ENCODE measurements at regions not wholly inside any gene's neighbourhood (a gene's known extent, or its start where the extent isn't known, plus 50 kb on each side); places are given as distances from the start of the nearest gene placed in this dataset.

DNA sequence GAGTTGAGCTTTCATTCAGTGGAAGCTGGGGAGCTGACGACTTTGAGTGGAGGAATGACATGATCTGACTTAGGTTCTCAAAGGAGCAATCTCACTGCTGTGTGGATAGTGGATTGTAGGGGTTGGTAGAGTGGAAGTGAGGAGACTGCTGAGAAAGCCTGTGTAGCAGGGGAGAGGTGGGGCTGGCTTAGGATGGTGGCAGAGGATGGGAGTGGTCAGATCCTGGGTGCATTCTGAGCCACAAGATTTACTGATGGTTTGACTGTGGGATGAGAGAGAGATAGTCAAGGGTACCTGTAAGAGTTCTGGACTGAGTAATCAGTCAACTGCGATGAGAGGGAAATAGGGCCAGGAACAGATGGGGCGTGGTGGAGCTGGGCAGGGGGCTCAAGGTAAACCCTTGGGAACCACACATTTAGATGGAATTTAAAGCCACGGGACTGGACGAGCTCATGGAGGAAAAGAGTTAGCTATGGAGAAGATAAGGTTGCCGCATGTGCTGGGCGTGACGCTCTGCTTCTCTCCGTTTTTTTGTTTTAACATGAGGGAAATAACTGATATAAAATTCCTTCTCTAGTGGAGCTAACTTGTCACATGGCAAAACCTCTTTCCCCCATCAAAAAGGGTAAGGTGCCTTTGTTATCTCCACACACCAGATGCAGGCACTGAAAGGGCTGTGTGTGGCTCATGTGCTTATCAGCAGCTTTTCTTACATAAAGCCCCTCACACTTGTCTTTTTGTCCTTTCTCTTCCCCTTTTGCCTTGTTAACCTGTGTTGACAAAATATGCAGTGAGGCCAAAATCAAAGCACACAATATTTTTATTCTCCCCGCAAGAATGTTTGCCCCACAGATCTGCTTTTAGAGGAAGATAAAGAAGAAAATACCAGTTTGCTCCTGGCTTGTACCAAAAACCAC, 379.8 kb downstream of the TSN start (continued):
- TF ChIP-seq SMARCA4 (IDR thresholded peaks at IDR 0.05) = peak; percentile 77; the same call in 1 of the 2 replicates
- TF ChIP-seq ATF7 (IDR thresholded peaks at IDR 0.05) = 0 out of 2 replicates have a peak, but pooled peaks have one; percentile 10
- no peak for TF ChIP-seq CBX3 (IDR thresholded peaks at IDR 0.05; ENCODE audit: borderline replicate concordance in 1 of 2, low read length in 2 of 2)
- no peak for TF ChIP-seq POLR3G (IDR thresholded peaks at IDR 0.05; ENCODE audit: extremely low read depth, insufficient read length, insufficient replicate concordance)
- TF ChIP-seq HLTF (IDR thresholded peaks at IDR 0.05) = no peak
- TF ChIP-seq ARID1B (IDR thresholded peaks at IDR 0.05) = peak; percentile 92
- no peak for TF ChIP-seq ZFP1 (CRISPR knock-in tag; IDR thresholded peaks at IDR 0.05)
- no peak for TF ChIP-seq ZBTB7A (IDR thresholded peaks at IDR 0.05; ENCODE audit: borderline replicate concordance, control insufficient read depth, low read depth, low read length)
- TF ChIP-seq ESRRA (IDR thresholded peaks at IDR 0.05; ENCODE audit: borderline replicate concordance, low read depth) = 0 out of 2 replicates have a peak, but pooled peaks have one; percentile 14
- TF ChIP-seq PTBP1 (IDR thresholded peaks at IDR 0.05; ENCODE audit: low read depth, low read length) = no peak
- TF ChIP-seq HDAC2 (IDR thresholded peaks at IDR 0.05) = 0 out of 2 replicates have a peak, but pooled peaks have one; percentile 21
- peak; percentile 70; the same call in 1 of the 2 replicates for TF ChIP-seq EP300 (IDR thresholded peaks at IDR 0.05; ENCODE audit: low read length)
- TF ChIP-seq POLR2G (IDR thresholded peaks at IDR 0.05; ENCODE audit: low read depth, low read length) = no peak
- TF ChIP-seq, protein P1, sequence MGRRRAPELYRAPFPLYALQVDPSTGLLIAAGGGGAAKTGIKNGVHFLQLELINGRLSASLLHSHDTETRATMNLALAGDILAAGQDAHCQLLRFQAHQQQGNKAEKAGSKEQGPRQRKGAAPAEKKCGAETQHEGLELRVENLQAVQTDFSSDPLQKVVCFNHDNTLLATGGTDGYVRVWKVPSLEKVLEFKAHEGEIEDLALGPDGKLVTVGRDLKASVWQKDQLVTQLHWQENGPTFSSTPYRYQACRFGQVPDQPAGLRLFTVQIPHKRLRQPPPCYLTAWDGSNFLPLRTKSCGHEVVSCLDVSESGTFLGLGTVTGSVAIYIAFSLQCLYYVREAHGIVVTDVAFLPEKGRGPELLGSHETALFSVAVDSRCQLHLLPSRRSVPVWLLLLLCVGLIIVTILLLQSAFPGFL (CRISPR knock-in tag; IDR thresholded peaks at IDR 0.05) = no peak
- no peak for TF ChIP-seq ZNF143 (CRISPR knock-in tag; IDR thresholded peaks at IDR 0.05)
- TF ChIP-seq BCL6 (CRISPR knock-in tag; IDR thresholded peaks at IDR 0.05) = no peak
- TF ChIP-seq GTF2E2 (tag; IDR thresholded peaks at IDR 0.05) = no peak
- TF ChIP-seq ZNF586 (CRISPR knock-in tag; conservative IDR thresholded peaks at IDR 0.05) = no peak
- TF ChIP-seq MTA2 (IDR thresholded peaks at IDR 0.05; ENCODE audit: low read depth) = peak; percentile 78
- TF ChIP-seq, protein P2, sequence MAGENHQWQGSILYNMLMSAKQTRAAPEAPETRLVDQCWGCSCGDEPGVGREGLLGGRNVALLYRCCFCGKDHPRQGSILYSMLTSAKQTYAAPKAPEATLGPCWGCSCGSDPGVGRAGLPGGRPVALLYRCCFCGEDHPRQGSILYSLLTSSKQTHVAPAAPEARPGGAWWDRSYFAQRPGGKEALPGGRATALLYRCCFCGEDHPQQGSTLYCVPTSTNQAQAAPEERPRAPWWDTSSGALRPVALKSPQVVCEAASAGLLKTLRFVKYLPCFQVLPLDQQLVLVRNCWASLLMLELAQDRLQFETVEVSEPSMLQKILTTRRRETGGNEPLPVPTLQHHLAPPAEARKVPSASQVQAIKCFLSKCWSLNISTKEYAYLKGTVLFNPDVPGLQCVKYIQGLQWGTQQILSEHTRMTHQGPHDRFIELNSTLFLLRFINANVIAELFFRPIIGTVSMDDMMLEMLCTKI (IDR thresholded peaks at IDR 0.05; ENCODE audit: partially characterized antibody) = no peak
- TF ChIP-seq SMARCE1 (IDR thresholded peaks at IDR 0.05) = peak; percentile 64; the same call in 1 of the 2 replicates
- TF ChIP-seq, protein P3, sequence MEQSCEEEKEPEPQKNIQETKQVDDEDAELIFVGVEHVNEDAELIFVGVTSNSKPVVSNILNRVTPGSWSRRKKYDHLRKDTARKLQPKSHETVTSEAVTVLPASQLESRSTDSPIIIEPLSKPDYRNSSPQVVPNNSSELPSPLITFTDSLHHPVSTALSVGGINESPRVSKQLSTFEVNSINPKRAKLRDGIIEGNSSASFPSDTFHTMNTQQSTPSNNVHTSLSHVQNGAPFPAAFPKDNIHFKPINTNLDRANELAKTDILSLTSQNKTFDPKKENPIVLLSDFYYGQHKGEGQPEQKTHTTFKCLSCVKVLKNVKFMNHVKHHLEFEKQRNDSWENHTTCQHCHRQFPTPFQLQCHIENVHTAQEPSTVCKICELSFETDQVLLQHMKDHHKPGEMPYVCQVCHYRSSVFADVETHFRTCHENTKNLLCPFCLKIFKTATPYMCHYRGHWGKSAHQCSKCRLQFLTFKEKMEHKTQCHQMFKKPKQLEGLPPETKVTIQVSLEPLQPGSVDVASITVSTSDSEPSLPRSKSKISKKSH (CRISPR knock-in tag; IDR thresholded peaks at IDR 0.05) = no peak
- peak; percentile 52; the same call in 1 of the 2 replicates for TF ChIP-seq STAT5A (IDR thresholded peaks at IDR 0.05; ENCODE audit: borderline replicate concordance, low read length)
- TF ChIP-seq ETV6 (IDR thresholded peaks at IDR 0.05; ENCODE audit: borderline replicate concordance in 1 of 2, low read depth in 2 of 2, low read length in 1 of 2) = no peak
- no peak for TF ChIP-seq ETV6 (CRISPR knock-in tag; IDR thresholded peaks at IDR 0.05; ENCODE audit: borderline replicate concordance)
- TF ChIP-seq NCOR1 (IDR thresholded peaks at IDR 0.05) = peak; percentile 76
- peak; percentile 31; the same call in 1 of the 2 replicates for TF ChIP-seq NFIC (IDR thresholded peaks at IDR 0.05)
